ENCODE measurements at regions not wholly inside any gene's neighbourhood (a gene's known extent, or its start where the extent isn't known, plus 50 kb on each side); places are given as distances from the start of the nearest gene placed in this dataset.

- TF ChIP-seq CTCF (IDR thresholded peaks at IDR 0.05; ENCODE audit: low read depth, low read length): no peak
- no peak for DNase-seq (ENCODE audit: extremely low read depth, low read depth)
Measured at GRCh38 chr9:99762470-99762869, 59.2 kb upstream of the NR4A3 start.
